ENCODE measurements at regions not wholly inside any gene's neighbourhood (a gene's known extent, or its start where the extent isn't known, plus 50 kb on each side); places are given as distances from the start of the nearest gene placed in this dataset.

- no peak for DNase-seq
- Histone ChIP-seq H3K9ac (ENCODE audit: extremely low read depth, low read length, poor library complexity, severe bottlenecking) (no peak overlapping the region), H3K4me3 (ENCODE audit: low read length) (no peak overlapping the region), H3K4me1 (ENCODE audit: control insufficient read depth, insufficient read depth, low read length) (no peaks in the 10 kb centered on the region), H3K36me3 (ENCODE audit: control insufficient read depth, insufficient read depth, low read length) (no peaks in the 10 kb centered on the region), H3K27ac (ENCODE audit: low read depth, low read length) (no peak overlapping the region), H3K27me3 (ENCODE audit: control insufficient read depth, insufficient read depth, low read length, poor library complexity, severe bottlenecking) (no peaks in the 10 kb centered on the region), H3K9me3 (ENCODE audit: control insufficient read depth, low read length) (no peaks in the 10 kb centered on the region)
- Mint-ChIP-seq H3K4me3 (no peak overlapping the region), H3K36me3 (ENCODE audit: low read depth) (no peaks in the 10 kb centered on the region), H3K4me1 (peaks cover 3% of the 10 kb centered on the region), H3K27me3 (ENCODE audit: insufficient read depth) (peaks cover 10% of the 10 kb centered on the region), H3K9me3 (peaks cover 2% of the 10 kb centered on the region), H3K27ac (no peak overlapping the region)
- no peak for TF ChIP-seq CTCF (conservative IDR thresholded peaks at IDR 0.05)
Measured at GRCh38 chr14:98844456-98844855, 427.5 kb downstream of the BCL11B start.

- no peak overlapping the region for H3K4me3 ChIP-seq (ENCODE audit: low read length)
- H3K36me3 ChIP-seq (ENCODE audit: control insufficient read depth, insufficient read depth, low read length): no peaks in the 10 kb centered on the region
- H3K27ac Mint-ChIP-seq: no peak overlapping the region
- H3K27me3 Mint-ChIP-seq (ENCODE audit: insufficient read depth): peaks cover 10% of the 10 kb centered on the region
- H3K4me1 Mint-ChIP-seq: peaks cover 2% of the 10 kb centered on the region
- no peak overlapping the region for H3K27ac ChIP-seq (ENCODE audit: low read depth, low read length)
- no peaks in the 10 kb centered on the region for H3K36me3 Mint-ChIP-seq (ENCODE audit: low read depth)
- 91 to 94% methylated on average over 11 of the region's 11 CpGs for WGBS, 2 experiments (ENCODE audit: insufficient coverage in 1 of 2, insufficient read length in 1 of 2)
- peaks cover 2% of the 10 kb centered on the region for H3K9me3 Mint-ChIP-seq
- no peak for TF ChIP-seq CTCF (conservative IDR thresholded peaks at IDR 0.05)
- no peaks in the 10 kb centered on the region for H3K27me3 ChIP-seq (ENCODE audit: control insufficient read depth, insufficient read depth, low read length, poor library complexity, severe bottlenecking)
- no peaks in the 10 kb centered on the region for H3K9me3 ChIP-seq (ENCODE audit: control insufficient read depth, low read length)
- no peak for DNase-seq
- H3K4me1 ChIP-seq (ENCODE audit: control insufficient read depth, insufficient read depth, low read length): no peaks in the 10 kb centered on the region
- no peak overlapping the region for H3K9ac ChIP-seq (ENCODE audit: extremely low read depth, low read length, poor library complexity, severe bottlenecking)
- H3K4me3 Mint-ChIP-seq: no peak overlapping the region
Measured at GRCh38 chr14:98847521-98848468, 424.2 kb downstream of the BCL11B start.

- H3K9me3 Mint-ChIP-seq: peaks cover 2% of the 10 kb centered on the region
- Histone ChIP-seq H3K9ac (ENCODE audit: extremely low read depth, low read length, poor library complexity, severe bottlenecking) (no peak overlapping the region), H3K9me3 (ENCODE audit: control insufficient read depth, low read length) (no peaks in the 10 kb centered on the region), H3K27me3 (ENCODE audit: control insufficient read depth, insufficient read depth, low read length, poor library complexity, severe bottlenecking) (no peaks in the 10 kb centered on the region), H3K4me1 (ENCODE audit: control insufficient read depth, insufficient read depth, low read length) (no peaks in the 10 kb centered on the region), H3K27ac (ENCODE audit: low read depth, low read length) (no peak overlapping the region), H3K36me3 (ENCODE audit: control insufficient read depth, insufficient read depth, low read length) (no peaks in the 10 kb centered on the region), H3K4me3 (ENCODE audit: low read length) (no peak overlapping the region)
- H3K27ac Mint-ChIP-seq: no peak overlapping the region
- no peaks in the 10 kb centered on the region for H3K36me3 Mint-ChIP-seq (ENCODE audit: low read depth)
- DNase-seq: no peak
- peak; percentile 39 for TF ChIP-seq CTCF (conservative IDR thresholded peaks at IDR 0.05)
- no peak overlapping the region for H3K4me3 Mint-ChIP-seq
- peaks cover 4% of the 10 kb centered on the region for H3K27me3 Mint-ChIP-seq (ENCODE audit: insufficient read depth)
- H3K4me1 Mint-ChIP-seq: peaks cover 14% of the 10 kb centered on the region
- WGBS, 2 experiments (ENCODE audit: insufficient coverage in 1 of 2, insufficient read length in 1 of 2): 86 to 90% methylated on average over 9 to 10 of the region's 10 CpGs
Measured at GRCh38 chr14:98853063-98853729, 418.8 kb downstream of the BCL11B start.

All from endodermal cell (in vitro differentiated cells).